Activated T-helper 1 cell treated with anti-CD3 and anti-CD28 coated beads, Interleukin-2, amount 50 U/mL, for 16 hours (primary cell): ENCODE measurements at regions not wholly inside any gene's neighbourhood (a gene's known extent, or its start where the extent isn't known, plus 50 kb on each side); places are given as distances from the start of the nearest gene placed in this dataset.

ENCODE experiments used
- DNase-seq, 2 donors: peaks; one replicate each; pipeline ENCODE4 v3.0.0-alpha.2; 2020; ENCODE audit warnings: low read depth in 1 of 2, low spot score in 1 of 2

DNA sequence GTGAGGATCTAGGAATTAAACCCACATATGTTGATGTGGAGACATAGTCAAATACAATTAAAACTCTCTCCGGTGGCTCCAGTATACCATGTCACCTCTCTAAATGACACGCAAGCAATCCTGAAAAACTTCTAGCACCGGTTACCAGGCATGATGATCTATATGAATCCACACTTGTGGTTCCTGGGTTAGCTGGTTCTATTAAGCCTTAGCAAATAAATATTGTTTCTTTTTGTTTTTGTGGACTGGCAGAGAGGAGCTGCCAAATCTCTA, 104.8 kb downstream of the SEC61B start:
- no peak for DNase-seq

DNA sequence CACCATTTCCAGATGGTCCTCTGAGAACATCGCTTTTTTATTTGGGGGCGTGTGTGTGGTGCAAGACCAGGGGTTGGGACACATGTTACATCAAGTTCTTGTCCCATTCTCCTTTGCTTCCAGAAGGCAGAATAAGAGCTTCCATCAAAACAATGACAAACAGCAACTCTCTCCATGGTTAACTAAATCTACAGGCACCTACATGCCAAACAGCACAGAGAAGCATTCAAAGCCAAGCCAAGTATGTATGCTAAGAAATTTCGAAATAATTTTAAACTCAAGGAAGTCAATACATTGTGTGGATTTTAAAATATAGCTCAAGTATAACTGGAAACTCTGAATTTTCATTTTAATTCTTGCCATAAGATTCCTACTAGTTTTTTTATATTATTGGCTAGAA, 105.6 kb downstream of the SEC61B start:
- DNase-seq: no peak

DNA sequence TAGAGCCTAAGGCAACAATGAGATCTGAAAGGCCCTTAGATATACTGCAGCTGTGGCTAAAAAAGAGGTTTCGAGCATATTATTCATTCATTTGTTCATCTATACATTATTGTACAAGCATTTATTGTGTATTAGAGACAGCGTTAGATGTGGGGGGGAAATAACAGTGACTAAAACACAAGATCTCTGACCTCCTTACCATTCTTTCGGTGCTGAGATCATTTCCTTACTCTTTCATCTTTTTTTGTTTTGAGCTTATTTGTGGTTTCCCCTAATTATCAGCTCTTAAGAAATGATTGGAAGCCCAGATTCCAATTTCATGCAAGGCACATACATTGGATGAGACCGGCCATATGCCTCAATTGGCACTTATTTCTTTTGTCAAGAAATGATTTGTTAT, 113.2 kb downstream of the SEC61B start:
- no peak for DNase-seq

DNA sequence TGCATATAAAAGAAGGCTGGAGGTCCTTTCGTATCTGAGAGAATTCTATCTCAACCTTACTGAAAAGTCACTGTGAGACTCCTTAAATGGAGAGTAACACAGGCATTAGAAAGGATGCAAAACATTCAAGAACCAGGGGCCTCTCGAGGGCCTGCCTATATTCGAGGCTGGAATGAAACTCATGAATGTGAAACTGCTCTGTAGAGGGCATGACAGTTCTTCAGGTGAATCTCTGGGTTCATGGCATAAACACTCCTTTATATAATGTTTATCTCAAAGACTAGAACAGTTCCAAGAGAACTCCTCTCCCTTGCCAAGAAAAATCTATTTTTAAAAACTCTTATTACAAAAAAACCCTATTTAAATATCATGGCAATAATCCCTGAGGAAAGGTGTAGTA, 113.9 kb downstream of the SEC61B start:
- no peak for DNase-seq

DNA sequence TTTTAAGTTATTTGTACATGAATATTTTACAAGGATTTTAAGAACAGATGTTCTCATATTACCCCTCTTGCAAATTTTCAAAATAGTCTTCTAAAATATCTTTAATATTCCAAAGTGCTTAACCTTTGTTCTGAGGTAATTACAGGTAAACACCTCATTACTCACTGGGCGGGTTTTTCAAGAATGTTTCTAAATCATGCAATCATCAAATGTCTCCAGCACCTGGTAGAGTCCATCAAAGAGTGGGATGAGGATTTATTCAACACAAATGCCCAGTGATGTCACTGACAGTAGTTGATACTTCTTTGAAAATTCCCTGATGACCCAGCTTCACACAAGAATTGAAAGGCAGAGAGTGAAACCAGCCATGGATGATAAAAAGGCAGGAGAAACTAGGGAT, 114.4 kb downstream of the SEC61B start:
- DNase-seq: no peak

DNA sequence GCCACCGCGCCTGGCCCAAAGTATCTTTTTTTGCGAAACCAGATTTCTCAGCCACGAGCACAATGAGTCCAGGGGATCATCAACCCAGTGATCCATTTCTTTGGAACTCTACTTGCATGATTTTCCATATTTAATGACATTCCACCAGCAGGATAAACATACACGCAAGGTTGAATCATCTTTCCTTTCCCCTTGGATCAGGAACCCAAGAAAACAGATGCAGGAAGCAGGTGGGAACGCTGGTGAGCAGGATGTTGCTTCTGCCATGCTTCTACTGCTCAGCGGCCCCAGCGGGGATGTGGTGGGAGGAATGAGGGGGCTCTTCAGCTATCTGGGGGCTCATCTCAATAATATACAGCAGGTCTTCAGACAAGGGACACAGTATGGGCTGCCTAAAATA, 118.2 kb downstream of the SEC61B start:
- DNase-seq: no peak

DNA sequence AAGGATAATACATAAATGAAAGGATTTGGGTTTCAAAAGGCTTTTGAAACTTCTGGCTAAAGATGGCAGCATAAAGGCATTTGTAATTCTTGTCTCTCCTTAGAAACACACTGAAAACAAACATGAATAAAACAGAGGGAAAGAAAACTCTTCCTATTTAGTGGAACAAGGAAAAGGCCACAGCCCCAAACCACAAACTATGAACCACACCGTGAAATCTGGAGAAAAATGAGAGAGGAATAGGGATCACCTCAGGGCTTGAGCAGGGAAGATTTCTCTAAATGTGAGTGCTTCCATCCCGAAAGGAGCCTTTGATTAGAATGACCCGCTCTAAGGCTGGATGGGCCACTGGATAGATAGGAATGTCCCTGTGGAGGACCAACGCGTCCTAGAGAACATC, 119.6 kb downstream of the SEC61B start:
- no peak for DNase-seq

DNA sequence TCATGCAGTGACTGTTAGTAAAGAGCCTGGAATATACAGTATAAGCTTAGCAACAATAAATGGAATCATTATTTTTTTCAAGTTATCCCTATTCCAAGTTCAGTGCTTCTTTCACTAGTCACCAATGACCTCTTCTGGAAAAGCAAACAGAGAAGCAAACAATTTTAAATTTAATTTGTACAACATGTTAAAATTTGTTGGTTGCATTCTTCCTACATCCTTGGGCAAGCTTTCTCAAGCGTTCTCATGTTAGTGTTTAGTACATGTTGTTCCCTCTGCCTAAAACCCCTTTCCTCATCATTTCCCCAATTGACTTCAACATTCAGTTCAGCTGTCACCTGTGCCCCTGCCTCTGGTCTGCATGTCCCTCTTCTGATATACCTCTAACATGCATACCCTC, 123.4 kb downstream of the SEC61B start:
- no peak for DNase-seq

DNA sequence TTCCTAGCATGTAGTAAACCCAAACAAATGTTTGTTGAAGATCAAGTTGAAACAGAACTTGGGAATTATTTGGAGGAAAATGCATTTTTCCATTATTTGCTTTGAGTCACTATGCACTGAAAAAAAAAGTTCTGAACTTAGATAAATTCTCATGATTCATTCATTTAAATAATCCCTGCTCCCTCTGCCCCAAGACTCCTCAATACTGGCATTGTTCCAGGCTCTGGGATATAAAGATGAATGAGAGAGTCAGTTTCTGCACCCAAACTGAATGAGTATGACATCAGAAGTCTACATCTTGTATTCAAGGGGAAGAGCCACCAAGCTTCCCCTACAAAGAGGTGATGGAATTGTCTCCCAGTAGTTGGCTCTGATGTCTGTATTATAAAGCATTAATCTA, 123.9 kb downstream of the SEC61B start:
- DNase-seq: no peak

DNA sequence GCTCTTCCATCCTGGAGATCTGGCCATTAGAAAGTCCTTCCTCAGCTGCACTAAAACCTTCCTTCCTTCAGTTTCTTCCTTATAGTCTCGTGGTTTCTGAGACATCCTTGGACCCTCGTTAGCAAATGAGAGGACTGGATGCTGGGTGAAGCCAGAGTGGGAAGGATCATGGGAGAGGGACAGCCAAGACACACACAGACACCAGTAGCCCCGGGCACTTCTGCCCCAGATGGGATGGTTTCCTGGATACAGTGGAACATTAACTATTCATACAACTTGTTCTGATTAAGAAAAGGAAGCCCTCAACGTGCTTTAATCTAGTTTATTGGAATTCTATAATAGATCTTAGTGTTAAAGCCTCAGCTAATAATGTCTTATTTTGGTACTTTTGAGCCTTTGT, 125.5 kb downstream of the SEC61B start:
- DNase-seq: no peak

DNA sequence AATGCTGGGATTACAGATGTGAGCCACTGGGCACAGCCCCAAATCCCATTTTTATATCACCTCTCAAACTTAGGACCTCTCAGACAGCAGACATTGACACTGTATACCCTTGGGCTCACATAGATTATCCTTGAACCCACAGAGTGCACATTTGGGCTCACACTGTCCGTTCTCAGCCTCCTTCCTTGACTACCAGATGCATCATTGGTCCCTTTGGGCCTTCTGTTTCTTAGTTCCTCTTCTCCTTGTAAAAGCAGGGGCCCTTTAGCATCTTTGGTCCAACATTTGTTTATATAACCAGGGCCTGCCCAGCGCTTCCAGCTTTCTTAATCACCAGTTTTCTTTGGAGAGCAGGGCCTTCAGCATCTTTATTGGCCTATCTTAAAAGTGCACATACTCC, 126.2 kb downstream of the SEC61B start:
- no peak for DNase-seq

DNA sequence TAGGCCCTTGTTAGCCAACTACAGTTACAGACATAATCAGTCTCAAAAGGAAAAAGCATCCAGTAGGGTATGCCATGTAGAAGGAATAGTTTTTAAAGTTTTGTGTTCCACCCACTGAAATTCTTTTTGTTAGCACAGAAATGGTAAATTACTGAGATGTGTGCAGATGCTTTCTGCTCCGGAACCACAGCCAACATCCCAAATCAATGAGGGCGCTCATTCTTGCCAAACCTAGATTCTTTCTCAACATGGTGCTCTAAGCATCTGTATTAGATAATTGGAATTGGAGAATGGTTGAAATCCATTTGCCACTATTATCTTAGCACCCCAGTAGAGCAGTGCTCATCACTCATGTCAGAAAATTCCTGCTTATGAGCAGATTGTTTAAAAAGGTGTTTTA, 127.8 kb downstream of the SEC61B start:
- DNase-seq: no peak

DNA sequence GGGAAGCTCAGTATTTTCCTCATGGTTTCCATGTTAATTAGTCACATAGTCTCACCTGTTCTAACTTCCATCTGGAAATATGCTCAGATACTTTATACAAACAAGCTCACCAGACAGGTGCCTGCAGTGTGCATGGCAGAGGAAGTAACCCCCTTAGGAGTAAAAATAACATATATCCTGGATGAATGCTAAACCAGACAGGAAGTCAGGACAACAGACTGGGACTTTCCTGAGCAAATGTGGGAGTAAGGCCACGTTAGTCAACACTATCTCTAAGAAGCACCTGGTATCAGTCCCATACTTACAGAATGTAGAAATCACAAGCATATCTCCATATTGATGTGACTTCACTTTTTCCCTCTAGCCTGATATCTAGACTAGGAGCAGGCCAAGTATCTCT, 128.4 kb downstream of the SEC61B start:
- DNase-seq: no peak

DNA sequence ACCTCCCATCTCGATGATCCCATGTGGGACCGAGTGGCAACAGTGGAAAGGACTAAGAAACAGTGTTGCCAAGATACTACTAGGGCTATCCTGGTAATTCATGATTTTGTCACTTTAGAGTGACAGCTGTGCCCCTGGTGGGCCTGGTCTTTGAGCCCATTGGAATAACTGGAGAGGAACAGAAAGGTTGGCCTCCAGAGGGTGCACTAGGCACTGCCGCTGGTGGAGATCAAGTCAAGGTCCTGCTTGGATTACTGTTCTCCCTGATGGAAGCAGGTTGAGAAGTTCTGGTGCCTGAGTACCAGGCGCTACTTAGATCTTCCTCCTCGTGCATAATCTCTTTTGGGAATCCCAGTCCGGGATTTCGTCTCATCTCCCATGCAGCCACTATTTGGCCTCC, 129.6 kb downstream of the SEC61B start:
- DNase-seq: no peak

DNA sequence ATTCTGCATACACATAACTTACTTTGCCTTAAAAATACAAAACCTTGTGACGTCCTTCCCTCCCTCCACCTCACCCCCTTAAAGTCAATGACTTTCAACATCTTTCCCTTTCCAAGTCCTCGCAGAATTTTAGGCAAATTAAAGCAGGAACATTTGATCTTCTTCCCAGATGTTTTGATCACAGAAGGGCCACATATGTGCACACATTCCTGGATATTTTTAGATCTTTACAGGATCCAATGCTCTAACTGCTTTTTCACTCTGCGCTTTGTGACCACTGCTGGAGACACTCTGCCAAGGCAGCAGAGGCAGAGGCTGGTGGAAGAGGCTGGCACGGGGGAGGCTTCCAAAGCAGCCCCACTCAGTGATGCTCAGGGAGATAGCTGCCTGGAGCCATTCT, 130.7 kb downstream of the SEC61B start:
- DNase-seq: no peak

DNA sequence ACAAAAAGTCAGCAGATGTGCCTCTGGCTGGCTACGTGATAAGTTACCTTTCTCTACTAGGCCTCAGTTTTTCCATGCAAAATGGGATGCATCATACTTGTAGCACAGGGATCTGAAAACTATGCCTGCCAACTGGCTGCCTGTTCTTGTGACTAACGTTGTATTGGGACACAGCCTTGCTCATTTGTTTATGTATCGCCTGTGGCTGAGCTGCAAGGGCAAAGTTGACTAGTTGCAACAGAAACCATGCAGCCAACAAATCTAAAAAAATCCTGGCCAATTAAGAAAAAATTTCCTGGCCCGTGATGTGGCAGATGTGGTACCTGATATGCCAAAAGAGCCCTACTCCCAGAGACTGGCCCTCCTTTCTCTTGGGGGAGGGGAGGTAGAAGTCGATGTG, 131.3 kb downstream of the SEC61B start:
- DNase-seq: no peak

DNA sequence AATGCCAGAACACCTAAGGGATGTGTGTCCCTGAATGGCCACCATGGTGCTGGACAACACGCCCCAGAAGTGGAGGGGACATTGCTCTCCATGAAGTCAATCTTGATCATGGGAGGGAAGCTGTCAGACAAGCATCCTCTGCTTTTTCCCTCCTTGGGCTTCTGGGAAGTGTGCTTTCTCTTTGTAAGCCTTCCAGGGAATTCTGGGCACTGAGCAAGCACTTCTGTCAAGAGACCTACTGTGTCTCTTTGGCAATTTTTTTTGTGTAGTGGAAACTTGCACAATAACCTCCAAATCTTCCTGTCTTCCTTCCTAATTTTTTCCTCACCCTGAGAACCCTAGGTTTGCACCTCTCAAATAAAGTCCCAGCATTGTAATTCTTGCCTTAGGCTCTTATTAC, 132.0 kb downstream of the SEC61B start:
- no peak for DNase-seq

DNA sequence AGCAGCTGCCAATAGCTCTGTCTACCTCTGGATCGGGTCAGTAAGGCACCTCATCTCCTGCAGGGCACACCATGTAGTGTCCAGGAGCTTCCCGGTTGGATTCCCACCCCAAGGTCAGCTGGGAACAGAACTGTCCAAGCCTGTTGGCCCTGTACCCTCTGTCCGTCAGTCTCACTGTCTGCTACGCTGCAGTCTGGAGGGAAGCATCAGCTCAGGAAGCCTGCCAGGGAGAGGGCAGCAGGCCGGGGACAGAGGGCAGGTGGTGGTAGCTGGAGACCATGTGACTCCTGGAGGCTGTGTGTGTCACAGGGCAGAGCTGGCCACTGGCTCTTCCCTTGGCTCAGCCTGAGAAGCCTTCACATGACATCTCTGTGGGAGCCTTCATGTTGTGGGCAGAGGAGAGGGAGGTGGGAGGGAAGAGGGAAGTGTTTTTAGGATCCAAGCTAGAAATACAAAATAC, 134.5 kb downstream of the SEC61B start:
- DNase-seq: no peak

DNA sequence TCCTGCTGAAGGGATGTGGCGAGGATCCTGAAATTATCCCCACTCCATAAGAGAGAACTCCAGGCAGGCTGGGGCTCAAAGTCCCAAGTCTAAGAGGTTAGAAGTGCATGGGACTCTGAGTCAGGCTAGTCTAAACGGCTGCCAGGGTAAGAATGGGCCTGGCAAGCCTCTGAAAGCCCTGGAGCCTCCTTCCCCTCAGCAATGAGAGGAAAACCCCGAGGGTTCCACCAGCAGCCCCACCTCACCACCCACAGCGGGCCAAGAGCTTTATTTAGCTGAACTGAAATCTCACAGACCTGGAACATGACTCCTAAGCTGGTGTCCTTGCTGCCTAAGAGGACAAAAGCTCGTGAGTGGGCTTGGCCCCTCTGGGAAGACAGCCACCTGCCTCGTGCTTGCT, 135.5 kb downstream of the SEC61B start:
- no peak for DNase-seq

DNA sequence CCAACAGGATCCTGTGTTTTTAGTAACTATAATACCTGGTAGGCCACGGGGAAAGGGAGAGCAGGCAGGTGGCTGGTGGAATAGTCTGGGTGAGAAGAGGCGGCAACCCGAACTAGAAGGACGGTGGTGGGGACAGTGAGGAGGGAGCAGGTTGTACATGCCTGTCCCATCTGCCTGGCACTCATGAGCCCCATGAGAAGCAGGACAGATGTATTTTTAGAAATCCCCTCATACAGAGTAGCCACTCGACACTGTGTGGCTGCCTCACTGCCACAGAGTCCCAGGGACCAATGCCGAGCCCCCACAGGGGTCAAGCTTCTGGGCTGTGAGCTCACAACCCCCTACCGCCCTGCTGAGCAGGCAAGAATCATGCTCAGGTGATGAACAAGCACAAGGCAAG, 136.6 kb downstream of the SEC61B start:
- no peak for DNase-seq

DNA sequence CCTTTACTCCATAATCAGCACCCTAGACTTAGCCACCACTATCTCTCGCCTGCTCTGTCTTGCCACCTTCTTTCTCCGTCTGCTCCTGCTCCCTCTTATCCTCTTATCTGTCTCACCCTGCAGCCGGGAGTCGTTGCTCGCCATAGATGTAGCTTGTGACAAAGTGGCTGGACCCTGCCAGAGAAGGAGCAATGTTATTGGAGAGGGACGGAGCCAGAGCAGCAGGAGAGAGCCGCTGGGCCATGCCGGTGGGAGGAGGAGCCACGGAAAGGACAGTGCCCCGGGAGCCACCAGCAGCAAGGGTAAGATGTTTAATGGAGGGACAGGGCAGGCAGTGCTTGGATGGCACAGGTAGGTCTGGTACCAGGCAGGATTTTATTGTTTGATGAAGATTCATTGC, 137.3 kb downstream of the SEC61B start:
- no peak for DNase-seq

DNA sequence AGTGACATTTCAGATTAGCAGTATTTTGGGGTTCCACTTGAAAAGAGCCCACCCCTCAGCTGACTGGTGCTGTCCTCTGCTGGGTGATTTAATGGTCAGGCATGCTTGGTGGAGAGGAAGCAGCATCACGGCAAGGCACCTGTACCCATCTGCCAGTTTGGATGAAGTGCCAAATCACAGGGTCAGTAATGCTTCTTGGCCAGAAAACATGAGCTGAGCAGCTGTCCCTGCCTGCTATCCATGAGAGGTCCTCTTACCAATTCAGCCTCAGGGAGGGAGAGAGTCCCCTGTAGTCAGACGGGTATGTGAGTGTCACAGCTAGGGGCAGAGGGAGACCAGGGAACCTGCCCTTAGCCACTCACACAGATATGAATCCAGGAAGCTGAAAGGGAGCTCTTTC, 137.9 kb downstream of the SEC61B start:
- DNase-seq: no peak

DNA sequence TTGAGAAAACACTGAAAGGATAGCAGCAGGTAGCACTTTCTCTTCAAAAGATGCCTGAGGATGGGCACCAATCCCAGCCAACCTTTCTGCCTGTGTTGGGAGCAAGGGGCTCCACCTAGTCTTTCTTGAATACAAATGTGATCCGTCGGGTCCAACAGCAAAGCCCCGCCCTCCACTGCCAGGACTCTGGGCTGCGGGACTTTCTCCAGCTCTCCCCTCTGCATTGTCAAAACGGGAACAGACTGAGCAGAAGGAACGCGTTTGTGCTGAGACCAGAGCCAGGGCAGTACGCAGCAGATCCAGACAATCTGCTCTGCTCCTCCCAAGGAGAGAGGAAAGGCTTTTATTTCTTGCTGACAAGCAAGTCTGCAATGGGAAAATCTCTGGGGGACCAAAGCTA, 139.7 kb downstream of the SEC61B start:
- no peak for DNase-seq

DNA sequence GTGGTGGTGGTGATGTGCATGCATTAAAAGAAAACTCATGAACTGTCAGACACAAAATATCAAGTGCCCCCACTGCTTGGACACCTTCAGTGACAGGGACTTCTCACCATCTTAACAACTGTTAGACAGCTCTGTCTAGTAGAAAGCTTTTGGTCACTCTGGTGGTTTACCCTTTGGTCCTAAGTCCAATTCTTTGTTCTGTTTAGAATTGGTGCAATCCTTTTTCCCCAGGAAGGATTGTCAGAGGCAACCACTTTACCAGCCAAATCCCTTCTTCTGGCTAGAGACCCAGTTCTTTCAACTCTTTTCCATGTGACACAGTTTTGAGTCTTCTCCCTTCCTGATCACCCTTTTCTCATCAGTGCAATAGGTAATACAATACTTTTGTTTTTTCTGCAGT, 140.2 kb downstream of the SEC61B start:
- DNase-seq: no peak

DNA sequence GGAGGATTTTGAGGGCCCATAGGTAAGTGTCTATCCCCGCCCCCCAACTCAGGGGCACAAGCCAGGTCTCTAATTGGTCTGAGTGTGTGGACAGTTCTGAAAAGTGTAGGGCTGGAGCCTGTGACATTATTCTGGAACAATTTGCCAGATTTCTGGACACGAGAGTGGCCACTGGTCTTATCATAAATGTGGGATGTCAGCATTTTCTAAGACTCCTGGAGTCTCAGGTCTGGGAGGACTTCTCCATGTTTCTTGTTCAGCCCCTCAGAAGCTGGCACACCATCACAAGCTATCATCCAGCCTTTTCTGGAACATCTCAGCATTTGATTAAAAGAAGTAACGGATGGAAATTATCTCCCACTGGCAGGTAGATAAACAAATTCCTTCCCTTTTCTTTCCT, 141.4 kb downstream of the SEC61B start:
- no peak for DNase-seq
